DND-41 (cell line): ENCODE measurements at regions not wholly inside any gene's neighbourhood (a gene's known extent, or its start where the extent isn't known, plus 50 kb on each side); places are given as distances from the start of the nearest gene placed in this dataset.

ENCODE experiments used
- ATAC-seq: fragments of 200-7000 bp; cut with Tn5 transposase; 3 replicates; pipeline ENCODE4 v1.9.1; 2021; ENCODE audit warnings: low read depth; ENCODE audit not compliant: insufficient read depth
- DNase-seq: peaks from one replicate; pipeline ENCODE4 v3.0.0-alpha.2; 2020
- H2AFZ ChIP-seq: 2 replicates; pipeline ENCODE4 v1.6.0; 2012; ENCODE audit warnings: low read depth, low read length
- H3K27ac ChIP-seq: 2 replicates; pipeline ENCODE4 v1.5.1; 2012; ENCODE audit warnings: low read length, inconsistent platforms
- H3K27me3 ChIP-seq: fragments of 200-600 bp; sonication (generic); 2 replicates; pipeline ENCODE4 v1.6.0; 2012; ENCODE audit warnings: low read length, mild to moderate bottlenecking, inconsistent platforms; ENCODE audit not compliant: insufficient read depth, poor library complexity
- H3K36me3 ChIP-seq: 2 replicates; pipeline ENCODE4 v1.5.1; 2012; ENCODE audit warnings: low read length, inconsistent platforms; ENCODE audit not compliant: insufficient read depth
- H3K4me1 ChIP-seq: 2 replicates; pipeline ENCODE4 v1.5.1; 2012; ENCODE audit warnings: mild to moderate bottlenecking, low read length; ENCODE audit not compliant: insufficient read depth
- H3K4me2 ChIP-seq: 2 replicates; pipeline ENCODE4 v1.6.0; 2012; ENCODE audit warnings: mild to moderate bottlenecking, moderate library complexity, low read length, inconsistent platforms; ENCODE audit not compliant: insufficient read depth
- H3K4me3 ChIP-seq, 2 experiments: fragments of 200-600 bp in 1 of 2; shearing (Covaris generic) in 1 of 2; 2 replicates each; pipeline ENCODE4 v1.5.1; 2012 to 2016; ENCODE audit warnings: inconsistent platforms in 2 of 2, low read length in 2 of 2, mild to moderate bottlenecking in 2 of 2, low read depth in 1 of 2, moderate library complexity in 1 of 2
- H3K79me2 ChIP-seq: 2 replicates; pipeline ENCODE4 v1.6.0; 2012; ENCODE audit warnings: low read length, inconsistent platforms; ENCODE audit not compliant: insufficient read depth
- H3K9ac ChIP-seq: 2 replicates; pipeline ENCODE4 v1.6.0; 2012; ENCODE audit warnings: low read depth, mild to moderate bottlenecking, inconsistent platforms, low read length, moderate library complexity
- H3K9me3 ChIP-seq: 2 replicates; pipeline ENCODE4 v1.5.1; 2012; ENCODE audit warnings: low read length, moderate library complexity, mild to moderate bottlenecking, inconsistent platforms; ENCODE audit not compliant: insufficient read depth, severe bottlenecking
- H4K20me1 ChIP-seq: 2 replicates; pipeline ENCODE4 v1.6.0; 2012; ENCODE audit warnings: low read length; ENCODE audit not compliant: insufficient read depth
- CTCF ChIP-seq: IDR thresholded peaks from 2 replicates; pipeline ENCODE4 v1.5.1; 2012; ENCODE audit warnings: borderline replicate concordance, low read length, moderate library complexity, mild to moderate bottlenecking; ENCODE audit not compliant: poor library complexity, severe bottlenecking; ENCODE audit errors: extremely low read depth
- EZH2 ChIP-seq: IDR thresholded peaks from 3 replicates; pipeline ENCODE4 v1.6.1; 2012; ENCODE audit warnings: borderline replicate concordance, low read depth, mild to moderate bottlenecking, moderate library complexity, low read length, inconsistent platforms; ENCODE audit not compliant: severe bottlenecking

- no peak for TF ChIP-seq EZH2
- TF ChIP-seq CTCF = no peak
- Histone ChIP-seq H4K20me1 (no peaks in the 10 kb centered on the region), H3K4me1 (peaks cover 4% of the 10 kb centered on the region; the same call in 1 of the 2 replicates), H3K36me3 (no peaks in the 10 kb centered on the region), H3K9me3 (no peaks in the 10 kb centered on the region), H3K79me2 (no peaks in the 10 kb centered on the region), H3K9ac (no peak overlapping the region), H2AFZ (no peak overlapping the region), H3K4me2 (no peak overlapping the region), H3K27ac (no peak overlapping the region), H3K4me3 (no peak overlapping the region), H3K27me3 (no peaks in the 10 kb centered on the region)
- ATAC-seq = no peak
- no peak for DNase-seq
These were observed 195.2 kb downstream of the LY86 start for GRCh38 chr6:6783721-6784120.

- H3K27me3 ChIP-seq = no peaks in the 10 kb centered on the region
- H3K79me2 ChIP-seq = no peaks in the 10 kb centered on the region
- H3K9me3 ChIP-seq = no peaks in the 10 kb centered on the region
- no peak overlapping the region for H2AFZ ChIP-seq
- DNase-seq = no peak
- ATAC-seq = no peak
- no peak overlapping the region for H3K27ac ChIP-seq
- TF ChIP-seq EZH2 = no peak
- TF ChIP-seq CTCF = no peak
- H4K20me1 ChIP-seq = no peaks in the 10 kb centered on the region
- no peak overlapping the region for H3K9ac ChIP-seq
- no peak overlapping the region for H3K4me2 ChIP-seq
- no peaks in the 10 kb centered on the region for H3K36me3 ChIP-seq
- H3K4me1 ChIP-seq = peaks cover 4% of the 10 kb centered on the region; the same call in 1 of the 2 replicates
- no peak overlapping the region for H3K4me3 ChIP-seq
These were observed 196.1 kb downstream of the LY86 start for GRCh38 chr6:6784514-6785162.

- Histone ChIP-seq H3K9me3 (no peaks in the 10 kb centered on the region), H3K79me2 (no peaks in the 10 kb centered on the region), H2AFZ (no peak overlapping the region), H3K4me3 (no peak overlapping the region), H3K36me3 (no peaks in the 10 kb centered on the region), H3K27ac (no peak overlapping the region), H3K27me3 (no peaks in the 10 kb centered on the region), H4K20me1 (no peaks in the 10 kb centered on the region), H3K4me1 (peaks cover 4% of the 10 kb centered on the region; the same call in 1 of the 2 replicates), H3K4me2 (no peak overlapping the region), H3K9ac (no peak overlapping the region)
- TF ChIP-seq CTCF (no peak), EZH2 (no peak)
- DNase-seq (no peak), ATAC-seq (no peak)
These were observed 196.6 kb downstream of the LY86 start for GRCh38 chr6:6785163-6785521.
